CD4-positive, alpha-beta T cell (primary cell): ENCODE measurements at regions not wholly inside any gene's neighbourhood (a gene's known extent, or its start where the extent isn't known, plus 50 kb on each side); places are given as distances from the start of the nearest gene placed in this dataset.

Experiments
- ATAC-seq: fragments of 200-7000 bp; cut with Tn5 transposase; one replicate; pipeline ENCODE4 v1.10.0; 2022; ENCODE audit warnings: mild to moderate bottlenecking; ENCODE audit not compliant: poor library complexity
- CTCF ChIA-PET: fragments of 350-600 bp; sonication (Branson Sonifier 250); formaldehyde crosslinking; loops from one replicate; lab custom pipeline; 2021; ENCODE audit warnings: antibody characterized with exemption, inconsistent platforms; lab: Charles Lee
- POLR2A ChIA-PET: fragments of 350-600 bp; sonication (Branson Sonifier 250); formaldehyde crosslinking; loops from one replicate; lab custom pipeline; 2021; ENCODE audit warnings: antibody characterized with exemption, inconsistent platforms; lab: Charles Lee
- DNase-seq, 14 experiments: peaks; one replicate each; pipeline ENCODE4 v3.0.0-alpha.2; 2013 to 2020; ENCODE audit warnings: mixed read lengths in 2 of 14
- H3K27ac ChIP-seq, 2 donors: one replicate each; pipeline versions ENCODE4 v1.5.1 to v1.7.0; 2013; ENCODE audit warnings: low read length in 2 of 2, low read depth in 1 of 2, mild to moderate bottlenecking in 1 of 2
- H3K27me3 ChIP-seq, 2 experiments: 1 replicate in 1 of 2; 2 replicates in 1 of 2; pipeline versions ENCODE4 v1.6.1 to v1.7.0; 2013; ENCODE audit warnings: low read length in 2 of 2, control low read depth in 1 of 2, mild to moderate bottlenecking in 1 of 2, moderate library complexity in 1 of 2; ENCODE audit not compliant: insufficient read depth in 2 of 2, control insufficient read depth in 1 of 2
- H3K36me3 ChIP-seq: one replicate; pipeline ENCODE4 v1.6.1; 2013; ENCODE audit warnings: low read length, control low read depth; ENCODE audit not compliant: insufficient read depth
- H3K4me1 ChIP-seq: one replicate; pipeline ENCODE4 v1.6.1; 2013; ENCODE audit warnings: low read length, control low read depth; ENCODE audit not compliant: insufficient read depth
- H3K4me3 ChIP-seq: one replicate; pipeline ENCODE4 v1.5.1; 2013; ENCODE audit warnings: mild to moderate bottlenecking, low read length, moderate library complexity
- H3K9me3 ChIP-seq, 2 experiments: 1 replicate in 1 of 2; 2 replicates in 1 of 2; pipeline versions ENCODE4 v1.6.1 to v1.7.0; 2013; ENCODE audit warnings: low read length in 2 of 2, mild to moderate bottlenecking in 2 of 2, control low read depth in 1 of 2, moderate library complexity in 1 of 2; ENCODE audit not compliant: control insufficient read depth in 1 of 2, insufficient read depth in 1 of 2
- H3K27ac Mint-ChIP-seq: one replicate; pipeline ENCODE4 v1.8.0; 2020; ENCODE audit warnings: mixed read lengths
- H3K27me3 Mint-ChIP-seq: one replicate; pipeline ENCODE4 v1.8.0; 2021; ENCODE audit warnings: mixed read lengths
- H3K36me3 Mint-ChIP-seq: one replicate; pipeline ENCODE4 v1.8.0; 2021; ENCODE audit warnings: low read depth, mixed read lengths
- H3K4me1 Mint-ChIP-seq: one replicate; pipeline ENCODE4 v1.8.0; 2021; ENCODE audit warnings: low read depth, mixed read lengths
- H3K4me3 Mint-ChIP-seq: one replicate; pipeline ENCODE4 v1.8.0; 2020; ENCODE audit warnings: mild to moderate bottlenecking, mixed read lengths
- H3K9me3 Mint-ChIP-seq: one replicate; pipeline ENCODE4 v1.8.0; 2020; ENCODE audit warnings: mixed read lengths
- intact Hi-C, 2 experiments: fragments of 100-400 bp; cut with DNase I in 1 of 2; cut with micrococcal nuclease in 1 of 2; formaldehyde crosslinking; loops; one replicate each; pipeline versions ENCODE4 v1.15.1 to v1.9.0; 2023 to 2025; cut with DNase I, micrococcal nuclease
- TF ChIP-seq, protein P1 (sequence below): fragments of 200-600 bp; IDR thresholded peaks from one replicate; pipeline ENCODE4 v1.8.0; 2022; ENCODE audit warnings: antibody characterized with exemption, mild to moderate bottlenecking

DNA sequence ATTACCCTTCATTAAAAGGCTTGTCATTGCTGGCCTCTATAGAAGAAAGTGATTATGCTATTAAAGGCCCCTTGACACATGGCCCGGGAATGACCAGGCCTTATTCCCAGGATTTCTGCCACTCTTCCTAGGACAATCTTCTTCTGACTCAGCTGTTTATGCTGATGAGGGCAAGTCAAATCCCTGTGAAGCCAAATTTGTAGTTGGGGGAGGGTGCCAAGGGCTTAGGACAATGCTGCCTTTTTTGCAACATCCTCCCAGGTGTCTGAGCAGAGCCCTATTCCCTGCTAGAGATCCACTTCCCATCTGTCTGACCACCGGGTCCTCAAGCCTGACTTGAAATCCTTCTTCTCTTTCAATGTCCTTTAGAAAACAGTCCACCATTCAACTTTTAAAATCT, 230.7 kb upstream of the SRRM4 start:
- no peak overlapping the region for H3K4me3 ChIP-seq
- H3K4me1 ChIP-seq: no peaks in the 10 kb centered on the region
- Mint-ChIP-seq H3K36me3 (no peaks in the 10 kb centered on the region), H3K9me3 (peaks cover 5% of the 10 kb centered on the region), H3K27ac (no peak overlapping the region), H3K4me1 (no peaks in the 10 kb centered on the region), H3K27me3 (peaks cover 5% of the 10 kb centered on the region), H3K4me3 (no peak overlapping the region)
- intact Hi-C loops: no loop called here
- no peak for DNase-seq
- H3K36me3 ChIP-seq: no peaks in the 10 kb centered on the region
- H3K9me3 ChIP-seq: peaks cover 0 to 3% of the 10 kb centered on the region in 2 experiments
- TF ChIP-seq, protein P1, sequence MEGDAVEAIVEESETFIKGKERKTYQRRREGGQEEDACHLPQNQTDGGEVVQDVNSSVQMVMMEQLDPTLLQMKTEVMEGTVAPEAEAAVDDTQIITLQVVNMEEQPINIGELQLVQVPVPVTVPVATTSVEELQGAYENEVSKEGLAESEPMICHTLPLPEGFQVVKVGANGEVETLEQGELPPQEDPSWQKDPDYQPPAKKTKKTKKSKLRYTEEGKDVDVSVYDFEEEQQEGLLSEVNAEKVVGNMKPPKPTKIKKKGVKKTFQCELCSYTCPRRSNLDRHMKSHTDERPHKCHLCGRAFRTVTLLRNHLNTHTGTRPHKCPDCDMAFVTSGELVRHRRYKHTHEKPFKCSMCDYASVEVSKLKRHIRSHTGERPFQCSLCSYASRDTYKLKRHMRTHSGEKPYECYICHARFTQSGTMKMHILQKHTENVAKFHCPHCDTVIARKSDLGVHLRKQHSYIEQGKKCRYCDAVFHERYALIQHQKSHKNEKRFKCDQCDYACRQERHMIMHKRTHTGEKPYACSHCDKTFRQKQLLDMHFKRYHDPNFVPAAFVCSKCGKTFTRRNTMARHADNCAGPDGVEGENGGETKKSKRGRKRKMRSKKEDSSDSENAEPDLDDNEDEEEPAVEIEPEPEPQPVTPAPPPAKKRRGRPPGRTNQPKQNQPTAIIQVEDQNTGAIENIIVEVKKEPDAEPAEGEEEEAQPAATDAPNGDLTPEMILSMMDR: no peak
- H3K27me3 ChIP-seq: no peaks in the 10 kb centered on the region
- ChIA-PET CTCF (no interaction called here), POLR2A (no interaction called here)
- no peak overlapping the region for H3K27ac ChIP-seq
- no peak for ATAC-seq

DNA sequence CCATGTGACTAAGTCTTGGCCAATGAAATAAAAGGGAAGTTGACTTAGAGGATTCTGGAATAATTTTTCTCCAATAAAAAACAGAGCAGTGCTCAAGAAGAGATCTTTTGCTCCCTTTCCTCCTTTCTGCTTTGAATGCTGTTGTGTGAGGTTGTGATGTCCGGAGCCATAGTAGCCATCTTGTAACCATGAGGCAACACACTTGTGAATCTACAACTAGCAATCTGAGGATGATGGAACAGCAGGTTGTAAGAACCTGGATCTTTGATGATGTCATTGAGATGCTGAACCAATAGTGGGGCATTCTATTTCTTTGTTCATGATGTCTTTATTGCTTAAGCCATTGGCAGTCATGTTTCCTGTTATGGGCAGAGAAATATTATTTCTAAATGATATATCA, 230.0 kb upstream of the SRRM4 start:
- TF ChIP-seq, protein P1: no peak
- Histone ChIP-seq H3K36me3 (no peaks in the 10 kb centered on the region), H3K4me1 (no peaks in the 10 kb centered on the region), H3K9me3 (peaks cover 0 to 3% of the 10 kb centered on the region in 2 experiments), H3K27ac (no peak overlapping the region), H3K27me3 (no peaks in the 10 kb centered on the region), H3K4me3 (no peak overlapping the region)
- no peak for ATAC-seq
- Mint-ChIP-seq H3K4me3 (no peak overlapping the region), H3K27ac (no peak overlapping the region), H3K36me3 (no peaks in the 10 kb centered on the region), H3K4me1 (no peaks in the 10 kb centered on the region), H3K27me3 (peaks cover 5% of the 10 kb centered on the region), H3K9me3 (peaks cover 5% of the 10 kb centered on the region)
- intact Hi-C loops: no loop called here
- ChIA-PET CTCF (no interaction called here), POLR2A (no interaction called here)
- DNase-seq: no peak

DNA sequence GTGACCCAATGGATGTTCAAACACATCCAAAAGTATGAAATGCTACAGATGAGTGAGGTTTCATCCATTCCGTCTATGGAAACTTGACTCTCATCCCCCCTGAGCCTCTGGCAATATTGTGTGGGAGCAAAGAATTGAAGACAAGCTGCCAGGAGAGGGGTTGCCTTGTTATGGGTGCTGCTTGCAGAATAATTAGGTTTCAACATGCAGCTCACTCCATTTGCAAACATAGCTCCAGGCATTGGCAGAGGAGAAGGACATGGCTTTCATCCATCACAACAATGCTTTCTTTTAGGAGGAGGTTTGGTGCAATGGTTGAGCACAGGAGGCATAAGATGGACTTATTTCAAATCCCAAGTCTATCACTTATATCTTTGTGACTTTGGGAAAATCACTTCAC, 220.7 kb upstream of the SRRM4 start:
- intact Hi-C loops: no loop called here
- Mint-ChIP-seq H3K4me1 (no peaks in the 10 kb centered on the region), H3K9me3 (peaks cover 5% of the 10 kb centered on the region), H3K27me3 (no peaks in the 10 kb centered on the region), H3K27ac (no peak overlapping the region), H3K36me3 (no peaks in the 10 kb centered on the region), H3K4me3 (no peak overlapping the region)
- POLR2A ChIA-PET: no interaction called here
- Histone ChIP-seq H3K4me1 (no peaks in the 10 kb centered on the region), H3K36me3 (no peaks in the 10 kb centered on the region), H3K27me3 (no peaks in the 10 kb centered on the region), H3K27ac (no peak overlapping the region), H3K9me3 (peaks cover 0 to 13% of the 10 kb centered on the region in 2 experiments), H3K4me3 (no peak overlapping the region)
- CTCF ChIA-PET: interaction anchor here (1.5 kb wide), 1 partner anchor 10 kb away, joined by 4 read pairs; no protein-coding TSS in a partner anchor
- TF ChIP-seq, protein P1: no peak
- DNase-seq (no peak), ATAC-seq (no peak)
